CD4-positive, alpha-beta T cell treated with Interleukin-4 for 1 hour (primary cell): ENCODE measurements at regions not wholly inside any gene's neighbourhood (a gene's known extent, or its start where the extent isn't known, plus 50 kb on each side); places are given as distances from the start of the nearest gene placed in this dataset.
"Not testable (repeated sequence)": the region's sequence is repeated elsewhere in the genome, so short reads cannot be mapped to it uniquely, and the experiment has no call there.

Experiments
- DNase-seq, 2 donors: peaks; one replicate each; pipeline ENCODE4 v3.0.0-alpha.2; 2020 to 2022

DNA sequence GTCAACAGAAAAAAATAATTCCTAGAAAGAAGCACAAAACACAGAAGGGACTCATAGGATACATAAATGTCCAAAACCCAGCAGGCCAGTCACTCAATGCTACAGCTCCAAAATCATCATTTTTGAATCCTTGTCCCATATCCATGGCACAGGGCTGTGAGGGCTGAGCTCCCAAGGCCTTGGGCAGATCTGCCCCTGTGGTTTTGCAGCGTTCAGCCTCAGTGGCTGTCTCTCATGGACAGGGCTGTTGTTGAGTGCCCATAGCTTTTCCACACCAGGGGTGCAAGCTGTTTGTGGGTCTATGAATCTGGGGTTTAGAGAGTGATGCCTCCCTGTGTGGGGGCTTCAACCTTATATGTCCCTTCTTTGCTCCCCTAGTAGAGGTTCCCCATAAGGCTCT, 243.2 kb downstream of the CWH43 start:
- DNase-seq: not testable (repeated sequence)

DNA sequence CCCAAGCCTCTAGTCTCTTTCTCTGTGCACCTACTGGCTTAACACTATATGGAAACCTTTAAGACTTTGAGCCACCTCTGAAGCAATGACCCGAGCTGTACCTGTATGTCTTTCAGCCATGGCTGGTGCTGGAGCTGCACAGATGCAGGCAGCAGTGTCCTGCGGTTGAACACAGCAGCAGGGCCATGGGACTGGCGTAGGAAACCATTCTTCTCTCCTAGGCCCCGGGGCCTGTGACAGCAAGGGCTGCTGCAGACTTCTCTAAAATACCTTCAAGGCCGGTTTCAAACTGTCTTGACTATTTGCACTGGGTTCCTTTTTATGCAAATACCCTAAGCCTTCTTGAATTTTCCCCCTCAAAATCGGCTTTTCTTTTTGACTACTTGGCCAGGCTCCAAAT, 243.6 kb downstream of the CWH43 start:
- not testable (repeated sequence) for DNase-seq

DNA sequence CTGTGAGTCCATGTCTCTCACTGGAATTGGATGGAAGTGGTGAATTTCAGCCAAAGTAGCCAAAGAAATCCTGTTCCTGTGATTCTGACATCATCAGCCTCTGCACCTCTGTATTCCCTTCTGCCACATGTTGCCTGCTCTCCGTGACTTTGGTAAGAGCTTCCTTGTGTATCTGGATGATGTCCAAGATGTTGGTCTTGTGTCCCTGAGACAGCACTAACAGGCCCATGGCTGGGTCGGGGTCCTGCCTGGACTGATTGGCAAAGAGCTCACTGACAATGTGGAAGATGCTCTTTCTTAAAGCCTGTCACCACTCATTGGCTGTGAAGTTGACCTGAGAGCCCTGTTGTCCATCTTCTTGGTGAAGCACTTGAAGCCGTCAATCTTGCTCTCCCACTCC, 247.3 kb downstream of the CWH43 start:
- DNase-seq: not testable (repeated sequence)

DNA sequence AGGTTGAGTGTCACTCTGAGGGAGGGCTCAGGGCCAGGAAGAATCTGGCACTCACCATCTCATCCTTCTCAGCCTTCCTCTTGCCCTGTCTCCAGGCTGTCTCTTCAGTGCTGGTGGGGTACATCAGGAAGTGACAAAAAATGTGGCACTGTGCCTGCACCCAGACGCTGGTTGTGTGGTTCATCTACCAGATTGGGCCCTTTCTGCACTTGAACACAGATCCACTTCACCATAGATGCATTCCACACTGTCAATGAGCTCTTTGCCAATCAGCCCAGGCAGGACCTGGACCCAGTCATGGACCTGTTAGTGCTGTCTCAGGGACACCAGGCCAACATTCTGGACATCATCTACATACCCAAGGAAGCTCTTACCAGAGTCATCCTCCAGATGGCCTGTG, 247.7 kb downstream of the CWH43 start:
- not testable (repeated sequence) for DNase-seq

DNA sequence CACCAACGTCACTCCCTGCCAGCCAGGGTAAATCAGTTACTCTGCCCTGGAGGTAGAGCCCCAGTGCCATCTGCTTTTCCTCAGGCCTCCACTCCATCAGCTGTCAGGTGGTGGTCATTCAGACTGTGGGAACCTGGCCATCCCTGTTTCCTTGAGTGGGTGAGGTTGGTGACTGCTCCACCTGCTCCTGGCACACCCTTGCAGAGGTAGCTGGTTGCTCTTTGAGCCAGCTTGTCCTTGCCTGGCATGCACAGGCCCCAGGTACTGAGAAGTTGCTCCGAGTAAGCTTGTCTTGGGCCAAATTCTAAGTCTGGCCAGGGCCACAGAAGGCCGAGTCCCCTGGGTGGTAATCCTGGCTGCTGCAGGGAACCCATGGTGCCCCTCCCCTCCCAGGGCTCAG, 248.3 kb downstream of the CWH43 start:
- not testable (repeated sequence) for DNase-seq

DNA sequence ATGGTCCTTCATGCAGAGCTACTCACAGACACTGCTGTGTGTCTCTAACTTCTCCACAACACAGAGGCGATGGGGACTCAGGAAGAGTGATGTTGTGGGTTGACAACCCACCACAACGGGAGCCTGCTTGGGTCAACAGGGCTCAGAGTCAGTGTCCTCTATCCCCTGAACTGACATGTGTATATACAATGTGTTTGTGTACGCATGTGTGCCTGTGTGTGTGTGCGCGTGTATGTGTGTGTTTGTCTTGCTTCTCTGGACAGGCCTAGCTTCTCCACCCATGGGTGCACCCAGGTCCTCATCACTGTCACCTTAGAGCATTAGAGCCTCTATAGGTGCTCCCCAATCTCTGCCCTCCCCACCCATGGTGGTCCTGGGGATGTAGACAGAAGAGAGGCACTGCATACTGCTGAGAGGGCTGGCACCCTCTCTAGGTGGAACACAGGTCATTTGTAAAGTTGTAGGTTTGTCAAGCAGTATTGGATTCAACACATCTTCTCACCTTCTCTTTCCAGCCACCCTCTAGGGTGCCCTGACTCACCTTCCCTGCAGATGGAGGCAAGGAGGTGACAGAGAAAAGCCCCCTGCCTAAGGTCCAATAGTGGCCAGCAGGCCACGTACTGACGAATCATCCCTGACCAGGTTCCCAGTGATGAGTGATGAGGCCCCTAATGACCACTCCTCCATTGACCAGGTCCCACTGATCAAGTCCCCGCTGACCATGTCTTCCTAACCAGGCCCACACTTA, 249.5 kb downstream of the CWH43 start:
- DNase-seq: not testable (repeated sequence)

DNA sequence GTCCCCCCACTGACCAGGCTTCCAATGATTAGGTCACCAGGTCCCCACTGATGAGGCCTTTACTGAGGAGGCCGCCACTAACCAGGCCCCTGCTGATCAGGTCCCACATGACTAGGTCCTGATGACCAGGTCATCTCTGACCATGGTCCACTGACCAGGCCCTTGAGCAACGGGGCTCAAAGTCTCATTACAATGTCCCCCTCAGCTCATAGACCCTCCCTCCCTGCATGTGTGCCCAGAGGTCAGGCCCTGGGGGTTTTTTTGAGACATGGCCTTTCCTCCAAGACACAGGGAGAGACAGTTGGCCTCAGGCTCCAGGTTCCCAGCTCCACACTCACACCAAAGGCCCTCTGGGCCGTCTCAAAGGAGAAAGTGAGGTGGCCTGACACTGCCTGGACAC, 250.4 kb downstream of the CWH43 start:
- DNase-seq: not testable (repeated sequence)

DNA sequence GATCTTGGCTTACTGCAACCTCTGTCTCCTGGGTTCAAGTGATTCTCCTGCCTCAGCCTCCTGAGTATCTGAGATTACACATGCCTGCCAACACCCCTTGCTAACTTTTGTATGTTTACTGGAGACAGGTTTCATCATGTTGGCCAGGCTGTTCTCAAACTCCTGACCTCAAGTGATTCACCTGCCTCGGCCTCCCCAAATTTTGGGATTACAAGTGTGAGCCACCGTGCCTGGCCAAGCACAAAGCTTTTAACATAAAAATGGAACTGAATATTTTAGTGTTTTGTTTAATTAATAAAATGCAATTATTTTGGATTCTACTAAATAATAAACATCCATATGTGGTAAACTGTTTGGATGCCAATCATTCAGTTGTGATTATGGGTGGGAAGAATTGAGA, 255.2 kb downstream of the CWH43 start:
- DNase-seq: not testable (repeated sequence)

DNA sequence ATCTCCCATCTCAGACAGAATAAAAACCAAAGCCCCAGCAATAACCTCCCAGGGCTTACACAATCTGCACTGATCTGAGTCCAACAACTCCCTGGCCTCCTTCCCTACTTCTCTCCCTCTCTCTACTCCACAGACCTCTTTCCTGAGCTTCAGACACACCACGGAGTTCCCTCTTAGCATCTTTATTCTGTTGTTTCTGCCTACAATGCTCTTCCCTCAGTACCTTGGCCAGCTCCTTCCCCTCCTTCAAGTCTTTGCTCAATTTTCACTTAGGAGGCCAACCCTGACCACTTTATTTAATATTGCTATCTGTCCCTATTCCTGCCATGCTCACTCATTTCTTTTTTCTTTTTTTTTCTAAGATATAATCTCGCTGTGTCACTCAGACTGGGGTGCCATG, 276.7 kb downstream of the CWH43 start:
- not testable (repeated sequence) for DNase-seq

DNA sequence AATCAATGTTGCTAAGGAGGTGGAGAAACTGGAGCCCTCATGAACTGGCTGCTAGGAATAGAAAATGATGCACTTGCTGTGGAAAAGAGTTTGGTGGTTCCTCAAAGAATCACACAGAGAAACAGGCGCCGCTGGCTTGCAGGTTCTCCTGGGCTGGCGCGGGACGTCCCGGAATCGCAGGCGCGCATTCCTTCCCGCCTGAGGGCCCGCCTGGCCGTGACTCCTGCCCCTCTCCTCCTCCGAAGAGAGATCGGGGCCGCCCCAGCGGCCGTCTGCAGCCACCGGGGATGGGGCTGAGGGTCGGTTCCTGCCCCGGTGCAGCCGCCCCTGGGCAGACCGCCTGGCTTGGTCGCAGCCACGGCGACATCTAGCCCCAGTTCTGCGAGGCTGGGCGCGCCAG, 284.4 kb downstream of the CWH43 start:
- not testable (repeated sequence) for DNase-seq

DNA sequence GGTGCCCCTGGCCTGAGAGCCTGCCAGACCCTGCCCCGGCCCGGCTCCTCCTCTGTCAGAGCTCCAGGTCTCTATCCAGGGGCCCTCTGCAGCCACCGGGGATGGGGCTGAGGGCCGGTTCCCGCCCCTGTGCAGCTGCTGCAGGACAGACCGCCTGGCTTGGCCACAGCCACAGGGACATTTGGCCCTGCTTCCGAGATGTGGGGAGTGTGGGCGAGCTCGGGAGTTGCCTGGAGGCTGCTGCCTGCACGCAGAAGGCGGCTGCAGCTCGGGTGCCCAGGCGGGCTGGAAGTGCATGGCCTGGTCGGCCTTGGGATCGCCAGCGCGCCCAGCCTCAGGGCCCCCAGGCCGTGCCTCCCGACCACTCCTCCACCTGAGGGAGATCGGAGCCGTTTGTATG, 284.8 kb downstream of the CWH43 start:
- DNase-seq: not testable (repeated sequence)

DNA sequence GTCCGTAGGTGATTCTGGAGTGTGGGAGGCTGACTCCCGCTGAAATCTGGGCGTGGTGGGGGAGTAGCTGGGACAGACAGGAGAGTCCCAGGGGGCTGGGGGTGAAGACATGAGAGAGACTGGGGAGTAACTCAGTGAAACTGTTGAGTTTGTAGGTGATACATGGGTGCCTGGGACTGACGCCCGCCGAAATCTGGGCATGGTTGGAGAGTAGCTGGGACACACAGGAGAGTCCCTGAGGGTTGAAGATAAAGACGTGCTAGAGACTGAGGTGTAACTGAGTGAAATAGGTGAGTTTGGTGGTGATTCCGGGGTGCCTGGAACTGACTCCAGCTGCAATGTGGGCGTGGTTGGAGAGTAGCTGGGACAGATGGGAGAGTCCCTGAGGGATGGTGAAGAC, 299.8 kb downstream of the CWH43 start:
- not testable (repeated sequence) for DNase-seq

DNA sequence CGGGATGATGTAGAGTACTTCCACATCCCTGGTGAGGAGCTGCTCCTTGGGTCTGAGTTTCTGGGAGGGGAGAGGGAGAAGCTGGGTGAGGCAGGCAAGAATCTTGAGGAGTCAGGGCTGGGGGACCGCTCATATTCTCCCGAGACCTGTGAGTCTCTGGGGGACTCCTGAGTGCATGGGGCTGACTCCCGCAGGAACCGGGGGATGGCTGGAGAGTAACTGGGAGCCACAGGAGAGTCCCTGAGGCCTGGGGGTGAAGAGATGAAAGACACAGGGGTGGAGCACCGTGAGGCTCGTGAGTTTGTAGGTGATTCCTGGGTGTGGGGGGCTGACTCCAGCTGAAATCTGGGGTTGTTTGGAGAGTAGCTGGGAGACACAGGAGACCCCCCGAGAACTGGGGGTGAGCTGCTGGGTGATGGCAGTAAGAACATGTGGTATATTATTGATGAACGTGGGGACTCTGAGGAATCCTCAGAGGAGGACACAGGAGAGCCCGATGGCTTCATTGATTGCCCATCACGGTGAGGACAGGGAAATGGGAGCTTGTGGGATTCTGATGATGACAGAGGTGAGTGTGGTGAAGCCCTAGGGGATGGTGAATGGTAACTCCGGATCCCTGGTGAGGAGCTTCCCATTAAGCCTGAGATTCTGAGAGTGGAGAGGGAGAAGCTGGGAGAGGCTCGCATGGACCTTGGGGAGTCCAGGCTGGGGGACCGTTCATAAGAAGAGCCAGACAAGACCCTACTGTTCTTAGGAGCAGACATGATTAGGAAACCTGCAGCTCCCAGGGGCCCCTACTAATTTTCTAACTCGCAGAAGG, 301.1 kb downstream of the CWH43 start:
- DNase-seq: peak in 1 of 2 donors; percentile 21

DNA sequence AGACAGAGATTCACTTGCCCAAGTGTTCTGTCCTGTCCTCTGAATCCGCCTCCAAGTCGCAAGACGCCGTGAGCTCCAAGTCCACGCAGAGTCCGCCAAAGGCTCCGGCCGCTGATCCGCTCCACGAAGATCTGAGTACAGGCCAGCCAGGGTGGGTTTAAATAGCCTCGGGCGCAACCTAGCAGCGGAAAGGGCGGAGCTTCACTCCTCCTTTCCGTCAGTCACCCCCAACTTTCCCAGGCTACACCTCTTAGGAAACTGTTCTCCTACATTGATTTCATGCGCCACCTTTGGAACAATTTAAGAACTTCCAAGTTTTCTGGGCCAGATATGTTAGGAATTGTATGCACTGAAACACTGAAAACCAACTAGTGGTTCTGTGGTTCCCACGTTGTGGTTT, 301.8 kb downstream of the CWH43 start:
- peak in 1 of 2 donors; percentile 39 for DNase-seq

DNA sequence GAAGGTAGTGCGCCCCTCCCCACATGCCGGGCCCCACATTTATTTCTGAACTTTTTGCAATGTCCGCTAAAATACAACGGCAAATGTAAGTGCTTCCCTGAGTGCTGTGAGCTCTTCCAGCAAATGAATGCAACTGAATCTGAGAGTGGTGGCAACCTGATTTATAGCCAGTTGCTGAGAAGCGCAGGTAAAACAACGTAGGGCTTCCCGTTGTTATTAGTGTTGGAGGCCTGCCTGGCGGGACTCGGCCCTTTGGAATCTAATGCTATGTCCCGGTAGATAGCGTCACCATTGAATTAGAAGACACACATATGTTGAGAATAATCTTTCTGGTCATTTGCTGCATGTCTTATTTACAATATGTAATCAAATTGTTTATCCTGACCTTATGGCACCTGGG, 302.7 kb downstream of the CWH43 start:
- DNase-seq: not testable (repeated sequence)

DNA sequence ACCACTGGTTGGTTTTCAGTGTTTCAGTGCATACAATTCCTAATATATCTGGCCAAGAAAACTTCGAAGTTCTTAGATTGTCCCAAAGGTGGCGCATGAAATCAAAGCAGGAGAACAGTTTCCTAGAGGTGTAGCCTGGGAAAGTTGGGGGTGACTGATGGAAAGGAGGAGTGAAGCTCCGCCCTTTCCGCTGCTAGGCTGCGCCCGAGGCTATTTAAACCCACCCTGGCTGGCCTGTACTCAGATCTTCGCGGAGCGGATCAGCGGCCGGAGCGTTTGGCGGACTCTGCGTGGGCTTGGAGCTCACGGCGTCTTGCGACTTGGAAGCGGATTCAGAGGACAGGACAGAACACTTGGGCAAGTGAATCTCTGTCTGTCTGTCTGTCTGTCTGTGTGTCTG, 328.7 kb downstream of the CWH43 start:
- DNase-seq: not testable (repeated sequence)

DNA sequence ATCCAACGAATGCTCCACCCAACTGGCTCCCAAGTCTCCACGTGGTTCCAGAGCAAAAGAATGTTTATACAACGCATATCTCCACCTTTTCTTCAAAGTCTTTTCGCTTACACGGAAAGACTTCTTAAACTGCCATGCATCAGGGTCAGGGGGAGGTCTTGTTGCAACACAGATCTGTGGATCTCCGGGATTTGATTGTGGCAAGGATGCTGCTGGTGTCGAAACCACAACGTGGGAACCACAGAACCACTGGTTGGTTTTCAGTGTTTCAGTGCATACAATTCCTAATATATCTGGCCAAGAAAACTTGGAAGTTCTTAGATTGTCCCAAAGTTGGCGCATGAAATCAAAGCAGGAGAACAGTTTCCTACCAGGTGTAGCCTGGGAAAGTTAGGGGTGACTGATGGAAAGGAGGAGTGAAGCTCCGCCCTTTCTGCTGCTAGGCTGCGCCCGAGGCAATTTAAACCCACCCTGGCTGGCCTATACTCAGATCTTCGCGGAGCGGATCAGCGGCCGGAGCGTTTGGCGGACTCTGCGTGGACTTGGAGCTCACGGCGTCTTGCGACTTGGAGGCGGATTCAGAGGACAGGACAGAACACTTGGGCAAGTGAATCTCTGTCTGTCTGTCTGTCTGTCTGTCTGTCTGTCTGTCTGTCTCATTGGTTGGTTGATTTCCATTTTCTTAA, 334.8 kb downstream of the CWH43 start:
- not testable (repeated sequence) for DNase-seq

DNA sequence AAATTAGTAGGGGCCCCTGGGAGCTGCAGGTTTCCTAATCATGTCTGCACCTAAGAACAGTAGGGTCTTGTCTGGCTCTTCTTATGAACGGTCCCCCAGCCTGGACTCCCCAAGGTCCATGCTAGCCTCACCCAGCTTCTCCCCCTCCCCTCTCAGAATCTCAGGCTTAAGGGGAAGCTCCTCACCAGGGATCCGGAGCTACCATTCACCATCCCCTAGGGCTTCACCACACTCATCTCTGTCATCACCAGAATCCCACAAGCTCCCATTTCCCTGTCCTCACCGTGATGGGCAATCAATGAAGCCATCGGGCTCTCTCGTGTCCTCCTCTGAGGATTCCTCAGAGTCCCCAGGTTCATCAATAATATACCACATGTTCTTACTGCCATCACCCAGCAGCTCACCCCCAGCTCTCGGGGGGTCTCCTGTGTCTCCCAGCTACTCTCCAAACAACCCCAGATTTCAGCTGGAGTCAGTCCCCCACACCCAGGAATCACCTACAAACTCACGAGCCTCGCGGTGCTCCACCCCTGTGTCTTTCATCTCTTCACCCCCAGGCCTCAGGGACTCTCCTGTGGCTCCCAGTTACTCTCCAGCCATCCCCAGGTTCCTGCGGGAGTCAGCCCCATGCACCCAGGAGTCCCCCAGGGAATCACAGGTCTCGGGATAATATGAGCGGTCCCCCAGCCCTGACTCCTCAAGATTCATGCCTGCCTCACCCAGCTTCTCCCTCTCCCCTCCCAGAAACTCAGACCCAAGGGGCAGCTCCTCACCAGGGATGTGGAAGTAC, 335.6 kb downstream of the CWH43 start:
- DNase-seq: not testable (repeated sequence)

DNA sequence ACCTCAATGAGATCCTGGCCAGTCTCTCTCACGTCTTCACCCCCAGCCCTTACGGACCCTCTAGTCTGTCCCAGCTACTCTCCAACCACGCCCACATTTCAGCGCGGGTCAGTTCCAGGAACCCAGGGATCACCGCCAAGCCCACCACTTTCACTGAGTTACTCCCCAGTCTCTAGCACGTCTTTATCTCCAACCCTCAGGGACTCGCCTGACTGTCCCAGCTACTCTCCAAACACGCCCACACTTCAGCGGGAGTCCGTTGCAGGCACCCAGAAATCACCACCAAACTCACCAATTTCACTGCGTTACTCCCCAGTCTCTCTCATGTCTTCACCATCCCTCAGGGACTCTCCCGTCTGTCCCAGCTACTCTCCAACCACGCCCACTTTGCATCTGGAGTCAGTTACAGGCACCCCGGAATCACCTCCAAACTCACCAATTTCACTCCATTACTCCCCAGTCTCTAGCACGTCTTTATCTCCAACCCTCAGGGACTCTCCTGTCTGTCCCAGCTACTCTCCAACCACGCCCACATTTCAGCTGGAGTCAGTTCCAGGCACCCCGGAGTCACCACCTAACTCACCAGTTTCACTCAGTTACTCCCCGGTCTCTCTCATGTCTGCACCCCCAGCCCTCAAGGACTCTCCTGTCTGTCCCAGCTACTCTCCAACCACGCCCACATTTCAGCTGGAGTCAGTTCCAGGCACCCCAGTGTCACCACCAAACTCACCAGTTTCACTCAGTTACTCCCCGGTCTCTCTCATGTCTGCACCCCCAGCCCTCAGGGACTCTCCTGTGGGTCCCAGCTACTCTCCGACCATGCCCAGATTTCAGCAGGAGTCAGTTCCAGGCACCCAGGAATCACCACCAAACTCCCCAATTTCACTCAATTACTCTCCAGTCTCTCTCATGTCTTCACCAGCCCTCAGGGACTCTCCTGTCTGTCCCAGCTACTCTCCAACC, 336.8 kb downstream of the CWH43 start:
- DNase-seq: not testable (repeated sequence)

DNA sequence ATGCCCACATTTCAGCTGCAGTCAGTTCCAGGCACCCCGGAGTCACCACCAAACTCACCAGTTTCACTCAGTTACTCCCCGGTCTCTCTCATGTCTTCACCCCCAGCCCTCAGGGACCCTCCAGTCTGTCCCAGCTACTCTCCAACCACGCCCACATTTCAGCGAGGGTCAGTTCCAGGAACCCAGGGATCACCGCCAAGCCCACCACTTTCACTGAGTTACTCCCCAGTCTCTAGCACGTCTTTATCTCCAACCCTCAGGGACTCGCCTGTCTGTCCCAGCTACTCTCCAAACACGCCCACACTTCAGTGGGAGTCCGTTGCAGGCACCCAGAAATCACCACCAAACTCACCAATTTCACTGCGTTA, 337.5 kb downstream of the CWH43 start:
- not testable (repeated sequence) for DNase-seq
